ENCODE measurements at regions not wholly inside any gene's neighbourhood (a gene's known extent, or its start where the extent isn't known, plus 50 kb on each side); places are given as distances from the start of the nearest gene placed in this dataset.

DNA sequence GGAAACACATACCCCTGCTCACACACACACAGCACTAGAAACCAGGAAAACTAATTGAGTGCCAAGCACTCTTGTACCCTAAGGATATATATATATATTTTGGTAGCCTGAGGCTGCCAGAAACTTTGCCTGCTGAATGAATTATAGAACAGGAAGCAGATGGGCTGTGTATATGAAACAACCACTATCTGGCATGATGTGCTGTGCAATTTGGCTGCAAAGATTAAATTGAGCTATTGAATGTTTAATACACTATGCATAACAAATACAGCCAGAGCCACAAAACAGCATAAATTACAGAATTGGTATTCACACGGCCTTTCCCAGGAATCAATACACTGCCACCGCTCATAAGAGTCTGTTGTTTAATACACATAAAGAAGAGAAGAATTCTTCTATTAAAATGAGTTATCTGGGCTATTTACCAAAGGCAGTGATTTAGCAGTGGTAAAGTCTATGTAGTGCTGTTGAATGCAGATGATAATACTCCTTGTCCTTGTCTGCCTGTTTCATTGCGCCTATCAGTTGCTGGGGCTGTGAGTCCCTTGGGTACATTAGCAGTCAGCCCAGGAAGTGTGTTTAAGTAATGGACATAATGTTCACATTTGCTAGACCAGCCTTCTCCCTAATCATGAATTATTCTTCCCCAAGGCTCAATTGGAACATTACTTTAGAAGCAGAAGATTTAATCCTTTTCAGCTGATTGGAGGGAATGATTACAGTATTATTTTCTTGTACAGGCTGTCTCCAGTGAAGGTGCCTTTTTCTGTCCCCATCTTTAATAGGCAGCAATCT lies 294.3 kb downstream of the TLE1 start:
- TF ChIP-seq, protein P1, sequence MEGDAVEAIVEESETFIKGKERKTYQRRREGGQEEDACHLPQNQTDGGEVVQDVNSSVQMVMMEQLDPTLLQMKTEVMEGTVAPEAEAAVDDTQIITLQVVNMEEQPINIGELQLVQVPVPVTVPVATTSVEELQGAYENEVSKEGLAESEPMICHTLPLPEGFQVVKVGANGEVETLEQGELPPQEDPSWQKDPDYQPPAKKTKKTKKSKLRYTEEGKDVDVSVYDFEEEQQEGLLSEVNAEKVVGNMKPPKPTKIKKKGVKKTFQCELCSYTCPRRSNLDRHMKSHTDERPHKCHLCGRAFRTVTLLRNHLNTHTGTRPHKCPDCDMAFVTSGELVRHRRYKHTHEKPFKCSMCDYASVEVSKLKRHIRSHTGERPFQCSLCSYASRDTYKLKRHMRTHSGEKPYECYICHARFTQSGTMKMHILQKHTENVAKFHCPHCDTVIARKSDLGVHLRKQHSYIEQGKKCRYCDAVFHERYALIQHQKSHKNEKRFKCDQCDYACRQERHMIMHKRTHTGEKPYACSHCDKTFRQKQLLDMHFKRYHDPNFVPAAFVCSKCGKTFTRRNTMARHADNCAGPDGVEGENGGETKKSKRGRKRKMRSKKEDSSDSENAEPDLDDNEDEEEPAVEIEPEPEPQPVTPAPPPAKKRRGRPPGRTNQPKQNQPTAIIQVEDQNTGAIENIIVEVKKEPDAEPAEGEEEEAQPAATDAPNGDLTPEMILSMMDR (IDR thresholded peaks at IDR 0.05; ENCODE audit: low read length), result no peak
- TF ChIP-seq EZH2phosphoT487 (IDR thresholded peaks at IDR 0.05; ENCODE audit: low read length), result no peak
- no peak for TF ChIP-seq EZH2 (optimal IDR thresholded peaks at IDR 0.05; ENCODE audit: low read depth, low read length)
